Stimulated activated CD4-positive, alpha-beta T cell treated with anti-CD3 and anti-CD28 coated beads, Interleukin-1b, Interleukin-23, amount 100 ng/mL, for 48 hours (primary cell): ENCODE measurements at regions not wholly inside any gene's neighbourhood (a gene's known extent, or its start where the extent isn't known, plus 50 kb on each side); places are given as distances from the start of the nearest gene placed in this dataset.

Experiments used
- DNase-seq: peaks from one replicate; pipeline ENCODE4 v3.0.0-alpha.2; 2020

DNA sequence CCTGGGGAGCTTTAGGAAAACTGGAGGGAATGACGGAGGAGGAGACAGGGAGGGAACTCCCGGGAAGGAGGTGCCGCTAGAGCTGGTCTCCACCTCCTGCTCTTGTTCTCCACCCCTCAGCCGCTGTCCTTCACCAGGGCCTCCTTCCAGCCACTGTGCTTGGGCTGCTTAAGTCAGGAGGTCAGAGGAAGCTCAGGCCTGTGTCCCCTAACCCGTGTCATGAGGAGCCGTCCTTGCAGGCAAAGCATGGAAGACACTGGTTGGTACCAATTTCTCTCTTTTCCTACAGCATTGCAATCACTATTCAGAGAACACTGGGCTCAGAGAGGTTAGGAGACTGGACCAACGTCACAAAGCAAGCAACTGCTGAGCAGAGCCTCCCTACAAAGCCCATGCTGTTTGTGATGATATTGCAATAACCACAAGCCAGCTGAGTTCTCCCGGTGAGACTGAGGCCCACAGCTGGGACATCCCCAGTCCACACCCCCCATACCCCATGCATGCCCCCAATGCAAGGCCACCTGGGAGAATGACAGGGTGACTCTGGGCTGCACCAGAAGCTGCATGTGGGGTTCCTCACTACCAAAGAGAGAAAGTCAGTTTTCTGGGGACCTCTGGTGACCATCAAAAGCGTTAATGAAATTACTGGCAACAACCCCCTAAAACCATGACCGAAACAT lies 427.5 kb downstream of the NPHP4 start:
- DNase-seq = no peak

DNA sequence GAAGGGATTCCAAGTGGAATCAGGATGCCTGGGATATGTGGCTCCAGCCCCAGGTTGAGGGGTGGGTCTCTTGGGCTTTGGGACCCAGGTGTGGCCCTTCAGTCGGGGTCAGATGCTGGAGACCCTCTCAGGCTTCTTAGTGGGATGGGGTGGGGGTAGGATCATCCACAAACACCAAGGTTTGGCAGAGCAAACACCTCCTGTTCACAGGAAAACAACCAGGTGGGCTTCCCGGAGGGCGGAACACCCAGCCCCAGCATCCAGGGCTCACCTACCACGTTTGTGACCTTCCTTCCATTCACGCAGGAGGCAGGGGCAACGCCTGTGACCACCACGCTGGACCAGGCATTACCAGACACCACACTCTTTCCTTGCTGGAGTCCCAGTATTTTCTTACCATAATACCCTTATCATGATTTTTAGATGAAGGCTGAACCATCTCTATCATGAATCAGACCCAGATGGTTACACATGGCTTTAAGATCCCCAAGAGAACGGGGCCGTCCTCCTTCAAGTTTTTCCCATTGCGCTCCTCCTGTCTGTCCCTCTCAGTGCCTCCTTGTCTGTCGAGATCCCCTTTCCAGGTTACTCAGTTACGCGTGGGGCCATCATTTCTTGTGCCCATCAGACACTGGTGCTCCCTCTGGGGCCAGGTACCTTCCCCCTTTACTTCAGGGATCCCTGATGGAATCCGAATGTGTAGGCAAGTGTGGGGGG lies 428.2 kb downstream of the NPHP4 start:
- DNase-seq = no peak

- DNase-seq = no peak
Observed at GRCh38 chr1:5562769-5563168, 429.5 kb downstream of the NPHP4 start.

DNA sequence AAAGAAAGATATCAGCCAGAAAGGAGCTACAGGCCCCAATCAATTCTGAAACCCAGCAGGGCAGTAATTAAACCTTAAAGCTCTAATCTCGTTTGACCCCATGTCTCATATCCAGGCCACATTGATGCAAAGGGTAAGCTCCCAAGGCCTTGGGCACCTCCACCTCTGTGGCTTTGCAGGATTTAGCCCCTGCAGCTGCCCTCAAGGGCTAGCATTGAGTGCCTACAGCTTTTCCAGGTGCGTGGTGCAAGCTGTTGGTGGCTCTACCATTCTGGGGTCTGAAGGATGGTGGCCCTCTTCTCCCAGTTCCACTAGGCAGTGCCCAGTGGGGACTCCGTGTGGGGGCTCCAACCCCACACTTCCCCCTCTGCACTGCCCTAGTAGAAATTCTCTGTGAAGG lies 429.9 kb downstream of the NPHP4 start:
- DNase-seq = no peak

DNA sequence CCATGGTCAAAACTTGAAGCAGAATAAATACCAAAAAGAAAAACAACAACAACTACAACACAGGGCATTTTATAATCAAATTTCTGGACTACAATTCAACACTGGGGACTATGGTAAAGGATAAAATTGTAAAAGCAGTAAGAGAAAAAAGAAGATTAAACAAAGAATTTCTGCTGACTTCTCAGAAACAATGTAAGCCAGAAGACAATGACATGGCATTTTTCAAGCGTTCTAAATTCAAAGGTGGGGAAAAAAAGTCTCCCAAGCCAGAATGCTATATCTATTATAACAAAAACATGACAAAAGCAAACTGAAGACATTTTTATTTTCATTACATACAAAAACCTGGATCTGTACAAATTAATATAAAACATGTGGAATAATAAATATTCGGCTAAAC lies 433.1 kb downstream of the NPHP4 start:
- no peak for DNase-seq

DNA sequence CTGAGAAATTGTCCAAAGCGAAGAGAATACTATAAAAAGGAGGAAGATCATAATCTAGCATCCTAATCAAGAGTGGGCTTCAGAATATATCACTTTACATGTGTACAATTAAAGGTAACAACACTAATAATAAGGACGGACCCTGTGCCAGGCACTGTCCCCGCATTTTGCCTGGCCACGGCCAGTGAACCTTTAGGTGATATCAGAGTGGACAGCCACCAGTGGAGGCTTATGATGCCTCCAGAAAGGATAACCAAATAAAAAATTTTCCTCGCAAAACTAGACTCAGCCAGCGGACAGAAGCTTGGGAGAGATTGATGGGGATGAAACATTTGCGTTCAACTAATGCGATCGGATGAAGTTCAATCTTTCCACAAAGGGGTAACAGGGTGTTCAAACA lies 436.4 kb downstream of the NPHP4 start:
- no peak for DNase-seq

DNA sequence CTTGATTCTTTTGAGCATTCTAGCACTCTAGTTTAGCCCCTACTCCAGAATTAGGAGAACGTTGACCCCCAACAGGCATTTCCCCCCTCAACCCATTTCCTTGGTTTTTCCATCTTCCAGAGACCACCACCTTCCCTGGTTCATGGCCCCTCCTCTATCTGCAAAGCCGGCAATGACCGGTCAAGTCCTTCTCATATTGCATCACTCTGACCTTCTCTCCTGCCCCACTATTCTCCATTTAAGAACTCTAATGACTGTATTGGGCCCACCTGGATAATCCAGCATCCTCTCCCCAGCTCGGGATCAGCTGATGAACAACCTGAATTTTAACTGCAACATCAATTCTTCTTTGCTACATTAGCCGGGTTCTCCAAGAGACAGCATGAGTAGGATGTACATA lies 437.4 kb downstream of the NPHP4 start:
- DNase-seq = no peak

- no peak for DNase-seq
Observed at GRCh38 chr1:5554111-5554510, 438.1 kb downstream of the NPHP4 start.

DNA sequence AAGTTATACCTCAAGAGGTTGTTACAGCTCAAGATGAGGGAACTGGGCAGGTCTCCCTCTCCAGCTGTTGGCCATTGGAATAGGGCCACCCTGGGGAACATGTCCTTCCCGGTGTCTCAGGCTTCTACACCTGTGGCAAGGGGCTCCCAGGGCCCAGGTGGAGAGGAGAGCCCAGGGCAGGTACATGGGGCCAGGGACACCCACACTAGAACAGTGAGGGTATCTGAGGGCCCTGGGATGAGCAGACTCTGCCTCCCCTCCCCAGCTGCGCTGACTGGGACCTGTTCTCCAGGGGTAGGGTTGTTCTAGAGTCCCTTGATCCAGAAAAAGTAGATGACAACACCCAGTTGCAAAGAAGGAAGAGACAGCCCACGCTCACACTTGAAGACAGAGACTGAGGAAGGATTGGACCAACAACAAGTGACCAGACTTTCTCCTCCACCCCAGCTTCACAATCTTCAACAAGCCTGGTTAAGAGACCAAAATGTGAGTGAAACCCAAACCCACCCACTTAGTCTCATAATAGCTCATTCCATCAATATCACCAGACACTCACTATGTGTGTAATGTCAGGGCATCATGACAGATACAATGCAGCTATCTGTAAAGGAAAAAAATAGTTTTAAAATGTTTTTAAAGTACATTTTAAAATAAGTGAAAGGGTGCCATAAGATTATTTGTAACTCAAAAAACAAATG lies 439.3 kb downstream of the NPHP4 start:
- DNase-seq = no peak

DNA sequence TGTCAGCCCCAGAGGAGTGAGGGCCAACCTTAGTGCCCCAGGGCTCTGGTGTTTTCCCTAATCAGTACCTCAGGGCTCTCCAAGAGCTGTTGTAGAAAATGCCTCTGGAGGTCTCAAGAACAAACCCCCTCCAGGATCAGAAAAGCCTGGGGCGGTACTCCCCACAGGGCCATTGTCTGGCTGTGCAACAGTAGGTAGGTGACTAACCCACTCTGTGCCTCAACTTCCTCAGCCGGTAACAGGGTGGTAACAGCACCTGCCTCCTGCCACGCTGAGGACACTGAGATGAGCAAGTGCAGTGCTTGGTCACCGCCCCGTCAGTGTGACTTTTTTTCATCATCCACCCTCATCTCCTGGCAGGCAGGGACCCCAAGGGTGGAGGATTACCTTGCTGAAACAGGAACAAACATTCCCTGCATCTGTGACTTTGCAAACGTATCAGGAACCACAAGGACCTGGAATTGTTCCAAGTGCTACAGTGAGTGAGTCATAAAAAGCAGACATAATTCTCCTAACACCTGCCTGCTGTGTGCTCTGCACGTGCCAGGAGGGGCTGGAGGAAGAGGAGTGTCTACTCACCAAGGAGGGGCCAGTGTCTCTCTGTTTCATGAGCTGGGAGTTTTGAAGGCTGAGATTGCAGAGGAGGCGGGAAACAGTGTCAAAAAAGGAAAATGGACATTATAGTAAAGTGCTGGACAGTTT lies 440.8 kb downstream of the NPHP4 start:
- DNase-seq = no peak

GRCh38 chr1:5548266-5548665 lies 444.0 kb downstream of the NPHP4 start:
- DNase-seq = no peak

GRCh38 chr1:5543235-5543634 lies 449.0 kb downstream of the NPHP4 start:
- DNase-seq = no peak

- DNase-seq = no peak
Observed at GRCh38 chr1:5532811-5533210, 459.4 kb downstream of the NPHP4 start.

- no peak for DNase-seq
Observed at GRCh38 chr1:5526822-5527551, 465.2 kb downstream of the NPHP4 start.

DNA sequence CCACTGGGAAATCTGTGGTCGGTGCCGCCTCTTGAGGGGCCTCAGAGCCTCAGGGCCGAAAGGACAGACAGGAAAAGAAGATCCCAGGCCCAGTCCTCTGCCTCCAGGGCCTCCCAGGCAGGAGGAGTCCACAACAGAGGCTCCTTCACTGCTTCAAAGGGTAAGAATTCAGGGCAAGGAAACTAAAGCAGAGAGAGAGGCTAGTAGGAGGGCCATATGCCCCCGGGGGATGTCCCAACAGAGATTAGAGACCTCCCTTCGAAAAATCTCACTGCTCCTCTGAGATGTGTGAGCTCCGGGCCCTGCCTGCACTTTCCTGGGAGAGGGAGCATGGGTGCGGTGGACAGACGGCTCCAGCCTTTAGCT lies 465.9 kb downstream of the NPHP4 start:
- no peak for DNase-seq

GRCh38 chr1:5525597-5526384 lies 466.4 kb downstream of the NPHP4 start:
- DNase-seq = no peak

- no peak for DNase-seq
Observed at GRCh38 chr1:5522531-5523145, 469.6 kb downstream of the NPHP4 start.

GRCh38 chr1:5519366-5520135 lies 472.7 kb downstream of the NPHP4 start:
- no peak for DNase-seq

DNA sequence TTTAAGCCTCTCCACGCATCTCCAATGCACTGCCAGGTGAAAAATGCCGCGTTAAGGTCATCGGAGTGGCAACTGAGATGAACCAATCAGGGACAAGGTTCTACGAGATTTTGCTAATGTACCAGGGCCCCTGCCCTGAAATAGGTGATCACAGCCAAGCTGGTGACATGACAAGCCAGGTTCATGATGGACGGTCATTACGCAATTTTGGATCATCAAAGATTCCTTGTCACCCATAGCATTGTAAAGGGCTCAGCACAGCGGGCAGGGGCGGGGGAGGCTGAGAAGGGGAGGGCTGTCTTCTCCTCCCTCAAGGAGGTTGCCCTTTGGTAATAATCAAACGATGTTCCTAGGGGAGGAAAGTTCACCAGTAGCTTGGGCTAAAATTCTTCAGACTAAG lies 475.5 kb downstream of the NPHP4 start:
- DNase-seq = no peak

- DNase-seq = no peak
Observed at GRCh38 chr1:5515501-5515900, 476.7 kb downstream of the NPHP4 start.
